GM12878 (cell line): ENCODE measurements at regions not wholly inside any gene's neighbourhood (a gene's known extent, or its start where the extent isn't known, plus 50 kb on each side); places are given as distances from the start of the nearest gene placed in this dataset.

Experiments
- ATAC-seq: fragments of 200-7000 bp; cut with Tn5 transposase; 3 replicates; pipeline ENCODE4 v1.9.1; 2020; ENCODE audit warnings: mild to moderate bottlenecking, moderate library complexity
- BruUV-seq: library from RNA; stranded (reverse); fragments of 400-500 nt; replicated peaks from 2 replicates; lab custom pipeline; 2021; lab: Mats Ljungman, UMichigan
- CTCF ChIA-PET: fragments of 300-600 bp; sonication (Branson Sonifier 250); formaldehyde crosslinking; extraction: SDS; loops from one replicate; lab custom pipeline; 2021; ENCODE audit warnings: inconsistent platforms; lab: Yijun Ruan, JAX
- POLR2A ChIA-PET: fragments of 350-600 bp; formaldehyde crosslinking; extraction: SDS; loops from one replicate; lab custom pipeline; 2021; ENCODE audit warnings: inconsistent platforms; lab: Charles Lee
- RAD21 ChIA-PET: fragments of 300-600 bp; sonication (Branson Sonifier 250); formaldehyde crosslinking; loops from one replicate; lab custom pipeline; 2023; ENCODE audit warnings: antibody characterized with exemption; ENCODE audit not compliant: unreplicated experiment; lab: Charles Lee
- SMC1A ChIA-PET: fragments of 300-600 bp; sonication (Branson Sonifier 250); formaldehyde crosslinking; loops from one replicate; lab custom pipeline; 2023; ENCODE audit not compliant: unreplicated experiment, uncharacterized antibody; lab: Charles Lee
- DNase-seq: peaks from one replicate; pipeline ENCODE4 v3.0.0-alpha.2; 2011; ENCODE audit warnings: low read depth, low spot score
- FAIRE-seq: peaks from 3 replicates; lab custom pipeline; 2011; peaks lifted over from hg19 to GRCh38; lab: Jason Lieb, UNC
- H2AFZ ChIP-seq: 2 replicates; pipeline ENCODE4 v1.6.0; 2011; ENCODE audit warnings: low read depth, low read length, control low read depth; ENCODE audit not compliant: control insufficient read depth
- H3K27ac ChIP-seq: 2 replicates; pipeline ENCODE4 v1.5.1; 2011; ENCODE audit warnings: control low read depth; ENCODE audit not compliant: control insufficient read depth, insufficient read depth
- H3K27me3 ChIP-seq, 2 experiments: replicated peaks in 1 of 2; 2 replicates each; pipeline versions ENCODE4 v1.6.0 to v1.6.1; 2011; ENCODE audit warnings: low read length in 1 of 2; ENCODE audit not compliant: control insufficient read depth in 2 of 2, insufficient read depth in 2 of 2
- H3K36me3 ChIP-seq, 2 experiments: 2 replicates each; pipeline ENCODE4 v1.5.1; 2011; ENCODE audit warnings: low read length in 1 of 2; ENCODE audit not compliant: control insufficient read depth in 2 of 2, insufficient read depth in 2 of 2
- H3K4me1 ChIP-seq: 2 replicates; pipeline ENCODE4 v1.6.1; 2011; ENCODE audit warnings: mild to moderate bottlenecking, low read length, moderate library complexity, mixed read lengths; ENCODE audit not compliant: control insufficient read depth, insufficient read depth
- H3K4me2 ChIP-seq: 2 replicates; pipeline ENCODE4 v1.6.0; 2011; ENCODE audit warnings: control low read depth; ENCODE audit not compliant: control insufficient read depth, insufficient read depth
- H3K4me3 ChIP-seq: fragments of 200-600 bp; sonication (generic); 2 replicates; pipeline ENCODE4 v1.5.1; 2016
- H3K79me2 ChIP-seq: 2 replicates; pipeline ENCODE4 v1.6.0; 2011; ENCODE audit warnings: low read length; ENCODE audit not compliant: control insufficient read depth, insufficient read depth
- H3K9ac ChIP-seq: 2 replicates; pipeline ENCODE4 v1.8.0; 2011; ENCODE audit warnings: low read length, control low read depth, mixed read lengths; ENCODE audit not compliant: control insufficient read depth, insufficient read depth
- H3K9me3 ChIP-seq: replicated peaks from 3 replicates; pipeline ENCODE4 v1.5.1; 2011; ENCODE audit warnings: mild to moderate bottlenecking, low read length; ENCODE audit not compliant: control insufficient read depth, insufficient read depth
- H4K20me1 ChIP-seq: 2 replicates; pipeline ENCODE4 v1.6.0; 2011; ENCODE audit not compliant: control insufficient read depth, insufficient read depth
- GATAD2B ChIP-seq: fragments of 450-650 bp; conservative IDR thresholded peaks from 2 replicates; pipeline ENCODE4 v1.6.1; 2017; ENCODE audit warnings: low read depth, mild to moderate bottlenecking, moderate library complexity
- KLF5 ChIP-seq: fragments of 450-650 bp; IDR thresholded peaks from 2 replicates; pipeline ENCODE4 v1.6.1; 2014; ENCODE audit warnings: mild to moderate bottlenecking; ENCODE audit not compliant: partially characterized antibody
- MTA2 ChIP-seq: fragments of 450-650 bp; IDR thresholded peaks from 2 replicates; pipeline ENCODE4 v1.6.1; 2016; ENCODE audit warnings: low read depth, mild to moderate bottlenecking, moderate library complexity
- NFIC ChIP-seq: IDR thresholded peaks from 2 replicates; pipeline ENCODE4 v1.6.1; 2012; ENCODE audit warnings: low read depth, mild to moderate bottlenecking, inconsistent platforms, low read length, moderate library complexity
- NFYA ChIP-seq: IDR thresholded peaks from 2 replicates; pipeline ENCODE4 v1.6.1; 2011; ENCODE audit warnings: low read depth, mild to moderate bottlenecking, low read length, improper control_type of control experiment, borderline replicate concordance
- PBX3 ChIP-seq: IDR thresholded peaks from 2 replicates; pipeline ENCODE4 v1.6.1; 2011; ENCODE audit warnings: mild to moderate bottlenecking, low read depth, low read length, moderate library complexity; ENCODE audit not compliant: insufficient replicate concordance
- RELA ChIP-seq: fragments of 450-650 bp; IDR thresholded peaks from 2 replicates; pipeline ENCODE4 v1.8.0; 2014; ENCODE audit warnings: borderline replicate concordance; ENCODE audit not compliant: partially characterized antibody
- SREBF2 ChIP-seq: IDR thresholded peaks from 2 replicates; pipeline ENCODE4 v1.6.1; 2012; ENCODE audit warnings: mild to moderate bottlenecking, low read length
- STAT3 ChIP-seq: IDR thresholded peaks from 2 replicates; pipeline ENCODE4 v1.6.1; 2011; ENCODE audit warnings: low read depth, low read length, improper control_type of control experiment
- TARDBP ChIP-seq: IDR thresholded peaks from 2 replicates; pipeline ENCODE4 v1.6.1; 2016; ENCODE audit warnings: borderline replicate concordance
- TCF12 ChIP-seq: IDR thresholded peaks from 2 replicates; pipeline ENCODE4 v1.6.1; 2011; ENCODE audit warnings: low read depth, mild to moderate bottlenecking, low read length
- ZBTB11 ChIP-seq: fragments of 450-650 bp; formaldehyde crosslinking; IDR thresholded peaks from 2 replicates; pipeline ENCODE4 v1.5.0; 2022; ENCODE audit warnings: mild to moderate bottlenecking, missing genetic modification characterization
- ZNF274 ChIP-seq: IDR thresholded peaks from one replicate; pipeline ENCODE4 v1.8.0; 2011; ENCODE audit not compliant: insufficient read length, insufficient read depth
- WGBS: methylation state at CpG from one replicate; pipeline ENCODE4 v1.1.6; 2016; ENCODE audit warnings: low lambda C conversion rate; ENCODE audit not compliant: insufficient replicate concordance, insufficient coverage; ENCODE audit errors: missing lambda C conversion rate; 5-methylcytosine and 5-hydroxymethylcytosine counted together
- in situ Hi-C: fragments of 300-500 bp; cut with MboI; formaldehyde crosslinking; loops from 9 replicates; pipeline ENCODE4 v1.14.3; 2018; ENCODE audit warnings: mixed read lengths
- intact Hi-C: fragments of 100-400 bp; cut with micrococcal nuclease; formaldehyde crosslinking; loops from one replicate; pipeline ENCODE4 v1.14.2; 2022; ENCODE audit not compliant: unreplicated experiment

GRCh38 chr15:69561071-69561784, 108.6 kb downstream of the RPLP1 start:
- no peak for FAIRE-seq
- SMC1A ChIA-PET, result no interaction called here
- POLR2A ChIA-PET, result no interaction called here

More at GRCh38 chr15:69561071-69561784, 108.6 kb downstream of the RPLP1 start:
- Histone ChIP-seq H3K9me3 (no peaks in the 10 kb centered on the region), H3K4me2 (no peak overlapping the region), H4K20me1 (no peaks in the 10 kb centered on the region), H3K4me3 (no peak overlapping the region), H3K79me2 (no peaks in the 10 kb centered on the region), H3K27me3 (peaks cover 1 to 3% of the 10 kb centered on the region in 2 experiments), H3K27ac (no peak overlapping the region), H3K9ac (no peak overlapping the region), H2AFZ (no peak overlapping the region), H3K36me3 (no peaks in the 10 kb centered on the region), H3K4me1 (no peaks in the 10 kb centered on the region)
- DNase-seq (no peak), ATAC-seq (no peak)
- WGBS, result 18% methylated on average over 14 of the region's 14 CpGs
- CTCF ChIA-PET, result no interaction called here
- TF ChIP-seq STAT3 (no peak), NFIC (no peak), PBX3 (no peak), MTA2 (no peak), NFYA (no peak), RELA (no peak), KLF5 (no peak), ZNF274 (no peak), SREBF2 (no peak), ZBTB11 (CRISPR knock-in tag) (no peak), TARDBP (no peak), GATAD2B (no peak), TCF12 (no peak)
- no TSS peak for BruUV-seq
- RAD21 ChIA-PET, result no interaction called here
- intact Hi-C loops (no loop called here), in situ Hi-C loops (no loop called here)
